ENCODE measurements at regions not wholly inside any gene's neighbourhood (a gene's known extent, or its start where the extent isn't known, plus 50 kb on each side); places are given as distances from the start of the nearest gene placed in this dataset.

- DNase-seq, result no peak
Measured at GRCh38 chr7:47690902-47691558, 109.1 kb upstream of the TNS3 start.

- no peak for DNase-seq
Measured at GRCh38 chr7:47689558-47689957, 107.6 kb upstream of the TNS3 start.

GRCh38 chr7:47688311-47689100 is 106.6 kb upstream of the TNS3 start:
- DNase-seq, result peak; percentile 84

GRCh38 chr7:47685712-47686376 is 103.9 kb upstream of the TNS3 start:
- DNase-seq, result no peak

GRCh38 chr7:47685151-47685550 is 103.2 kb upstream of the TNS3 start:
- DNase-seq, result no peak

- DNase-seq, result no peak
Measured at GRCh38 chr7:47684728-47685127, 102.8 kb upstream of the TNS3 start.

GRCh38 chr7:47683485-47683898 is 101.6 kb upstream of the TNS3 start:
- DNase-seq, result no peak

GRCh38 chr7:47682874-47683273 is 101.0 kb upstream of the TNS3 start:
- no peak for DNase-seq

- DNase-seq, result no peak
Measured at GRCh38 chr7:47681249-47681810, 99.4 kb upstream of the TNS3 start.

- DNase-seq, result no peak
Measured at GRCh38 chr7:47678641-47679380, 96.9 kb upstream of the TNS3 start.

GRCh38 chr7:47677664-47678063 is 95.8 kb upstream of the TNS3 start:
- no peak for DNase-seq

GRCh38 chr7:47677093-47677492 is 95.2 kb upstream of the TNS3 start:
- DNase-seq, result no peak

- no peak for DNase-seq
Measured at GRCh38 chr7:47672977-47673381, 91.1 kb upstream of the TNS3 start.

GRCh38 chr7:47672271-47672791 is 90.4 kb upstream of the TNS3 start:
- DNase-seq, result no peak

GRCh38 chr7:47671358-47671757 is 89.4 kb upstream of the TNS3 start:
- no peak for DNase-seq

GRCh38 chr7:47670729-47671128 is 88.8 kb upstream of the TNS3 start:
- no peak for DNase-seq

GRCh38 chr7:47669901-47670384 is 88.0 kb upstream of the TNS3 start:
- DNase-seq, result no peak

- peak; percentile 87 for DNase-seq
Measured at GRCh38 chr7:47669178-47669891, 87.4 kb upstream of the TNS3 start.

GRCh38 chr7:47666164-47666862 is 84.4 kb upstream of the TNS3 start:
- DNase-seq, result no peak

- no peak for DNase-seq
Measured at GRCh38 chr7:47664650-47665195, 82.8 kb upstream of the TNS3 start.

GRCh38 chr7:47663851-47664250 is 81.9 kb upstream of the TNS3 start:
- no peak for DNase-seq

Measured in islet precursor cell (in vitro differentiated cells).